B cell (primary cell): ENCODE measurements at regions not wholly inside any gene's neighbourhood (a gene's known extent, or its start where the extent isn't known, plus 50 kb on each side); places are given as distances from the start of the nearest gene placed in this dataset.

Experiments
- ATAC-seq: fragments of 200-7000 bp; cut with Tn5 transposase; one replicate; pipeline ENCODE4 v1.10.0; 2021; ENCODE audit warnings: low read depth, mild to moderate bottlenecking, moderate number of reproducible peaks, moderate library complexity
- CTCF ChIA-PET: fragments of 350-600 bp; sonication (Branson Sonifier 250); formaldehyde crosslinking; loops from one replicate; lab custom pipeline; 2021; ENCODE audit warnings: antibody characterized with exemption, inconsistent platforms; lab: Charles Lee
- POLR2A ChIA-PET: fragments of 350-600 bp; sonication (Branson Sonifier 250); formaldehyde crosslinking; loops from one replicate; lab custom pipeline; 2021; ENCODE audit warnings: antibody characterized with exemption; lab: Charles Lee
- DNase-seq: peaks from one replicate; pipeline ENCODE4 v3.0.0; 2013
- H2AFZ ChIP-seq: 2 replicates; pipeline ENCODE4 v1.6.1; 2012; ENCODE audit warnings: mild to moderate bottlenecking, low read depth, low read length; ENCODE audit not compliant: insufficient read depth, poor library complexity, severe bottlenecking
- H3K27ac ChIP-seq, 2 donors: 1 replicate in 1 of 2; 2 replicates in 1 of 2; pipeline ENCODE4 v1.5.1; 2012 to 2013; ENCODE audit warnings: low read length in 2 of 2, mild to moderate bottlenecking in 2 of 2, moderate library complexity in 1 of 2
- H3K27me3 ChIP-seq, 4 experiments: fragments of 200-600 bp in 1 of 4; sonication (generic) in 1 of 4; replicated peaks in 1 of 4; 1 replicate in 2 of 4; 2 replicates in 2 of 4; pipeline versions ENCODE4 v1.6.1 to v1.7.0; 2013 to 2016; ENCODE audit warnings: low read length in 3 of 4, mild to moderate bottlenecking in 2 of 4, mixed read lengths in 1 of 4, moderate library complexity in 1 of 4; ENCODE audit not compliant: insufficient read depth in 4 of 4, control insufficient read depth in 3 of 4; ENCODE audit errors: control extremely low read depth in 1 of 4
- H3K36me3 ChIP-seq, 2 experiments: replicated peaks in 1 of 2; 1 replicate in 1 of 2; 2 replicates in 1 of 2; pipeline versions ENCODE4 v1.6.1 to v1.7.1; 2013; ENCODE audit warnings: low read length in 1 of 2; ENCODE audit not compliant: insufficient read depth in 2 of 2, control insufficient read depth in 1 of 2; ENCODE audit errors: control extremely low read depth in 1 of 2, extremely low read depth in 1 of 2
- H3K4me1 ChIP-seq, 2 donors: fragments of 200-600 bp in 1 of 2; sonication (generic) in 1 of 2; 1 replicate in 1 of 2; 2 replicates in 1 of 2; pipeline versions ENCODE4 v1.5.1 to v1.6.1; 2013 to 2017; ENCODE audit warnings: low read length in 2 of 2; ENCODE audit not compliant: control insufficient read depth in 2 of 2, insufficient read depth in 2 of 2
- H3K4me2 ChIP-seq: replicated peaks from 2 replicates; pipeline ENCODE3; 2012; ENCODE audit warnings: mild to moderate bottlenecking, low read depth, low read length; ENCODE audit not compliant: poor library complexity, severe bottlenecking
- H3K4me3 ChIP-seq, 5 experiments: fragments of 200-600 bp in 1 of 5; sonication (generic) in 1 of 5; 1 replicate in 3 of 5; 2 replicates in 2 of 5; pipeline versions ENCODE4 v1.5.1 to v1.7.0; 2011 to 2016; ENCODE audit warnings: low read length in 4 of 5, mild to moderate bottlenecking in 4 of 5, low read depth in 2 of 5, control low read depth in 1 of 5, moderate library complexity in 1 of 5; ENCODE audit not compliant: insufficient read depth in 1 of 5; ENCODE audit errors: control extremely low read depth in 1 of 5, extremely low read depth in 1 of 5
- H3K79me2 ChIP-seq: fragments of 200-600 bp; sonication (generic); one replicate; pipeline ENCODE4 v1.6.0; 2016; ENCODE audit warnings: low read length; ENCODE audit not compliant: control insufficient read depth, insufficient read depth
- H3K9ac ChIP-seq: fragments of 200-600 bp; sonication (generic); 2 replicates; pipeline ENCODE4 v1.6.1; 2017; ENCODE audit warnings: mild to moderate bottlenecking, low read length, moderate library complexity
- H3K9me3 ChIP-seq, 3 donors: one replicate each; pipeline versions ENCODE4 v1.6.1 to v1.7.1; 2013; ENCODE audit warnings: low read length in 2 of 3; ENCODE audit not compliant: control insufficient read depth in 2 of 3, insufficient read depth in 1 of 3; ENCODE audit errors: control extremely low read depth in 1 of 3
- H4K20me1 ChIP-seq: 2 replicates; pipeline ENCODE4 v1.6.0; 2012; ENCODE audit warnings: mild to moderate bottlenecking, low read length; ENCODE audit not compliant: insufficient read depth, control insufficient read depth, poor library complexity, severe bottlenecking
- H3K27ac Mint-ChIP-seq: one replicate; pipeline ENCODE4 v1.8.0; 2021; ENCODE audit warnings: mixed read lengths
- H3K27me3 Mint-ChIP-seq: one replicate; pipeline ENCODE4 v1.8.0; 2021; ENCODE audit warnings: mixed read lengths
- H3K4me1 Mint-ChIP-seq: one replicate; pipeline ENCODE4 v1.8.0; 2021; ENCODE audit warnings: mixed read lengths
- H3K4me3 Mint-ChIP-seq: one replicate; pipeline ENCODE4 v1.8.0; 2021; ENCODE audit warnings: mixed read lengths
- H3K9me3 Mint-ChIP-seq: one replicate; pipeline ENCODE4 v1.8.0; 2022; ENCODE audit warnings: mixed read lengths; ENCODE audit not compliant: insufficient read depth
- CTCF ChIP-seq: fragments of 200-600 bp; IDR thresholded peaks from one replicate; pipeline ENCODE4 v1.8.0; 2022; ENCODE audit warnings: antibody characterized with exemption, mild to moderate bottlenecking
- EZH2 ChIP-seq: IDR thresholded peaks from 2 replicates; pipeline ENCODE4 v1.6.1; 2012; ENCODE audit warnings: borderline replicate concordance, low read depth, mild to moderate bottlenecking, moderate library complexity, low read length; ENCODE audit not compliant: insufficient read depth, poor library complexity, severe bottlenecking
- WGBS: methylation state at CpG from one replicate; pipeline ENCODE4 v1.1.5; 2013; ENCODE audit warnings: missing lambda C conversion rate; ENCODE audit not compliant: insufficient coverage; 5-methylcytosine and 5-hydroxymethylcytosine counted together
- intact Hi-C: fragments of 100-400 bp; cut with micrococcal nuclease; formaldehyde crosslinking; loops from one replicate; pipeline ENCODE4 v1.10.0; 2022

- intact Hi-C loops, result no loop called here
- no peak for DNase-seq
- Mint-ChIP-seq H3K9me3 (no peaks in the 10 kb centered on the region), H3K4me3 (no peak overlapping the region), H3K27ac (no peak overlapping the region), H3K27me3 (no peaks in the 10 kb centered on the region), H3K4me1 (peaks cover 10% of the 10 kb centered on the region)
- ChIA-PET POLR2A (interaction anchor here (0.9 to 1.8 kb wide), 2 partner anchors 25 to 129 kb away, joined by 3 to 6 read pairs; no protein-coding TSS in a partner anchor), CTCF (interaction anchor here (0.8 to 2.3 kb wide), 4 partner anchors 20 to 164 kb away, joined by 3 to 7 read pairs (median 4); no protein-coding TSS in a partner anchor)
- no peaks in the 10 kb centered on the region for H3K79me2 ChIP-seq
- 100% methylated on average over 3 of the region's 8 CpGs for WGBS
- TF ChIP-seq CTCF (no peak), EZH2 (no peak)
- no peak overlapping the region for H3K4me3 ChIP-seq
- no peak overlapping the region for H3K9ac ChIP-seq
- peaks cover 4 to 5% of the 10 kb centered on the region in 2 donors for H3K4me1 ChIP-seq
- no peaks in the 10 kb centered on the region for H3K36me3 ChIP-seq
- no peaks in the 10 kb centered on the region for H4K20me1 ChIP-seq
- H3K9me3 ChIP-seq, result no peaks in the 10 kb centered on the region
- H2AFZ ChIP-seq, result no peak overlapping the region
- ATAC-seq, result no peak
- H3K27ac ChIP-seq, result no peak overlapping the region
- H3K4me2 ChIP-seq, result no peak overlapping the region
- no peaks in the 10 kb centered on the region for H3K27me3 ChIP-seq
Measured at GRCh38 chr1:244965185-244966030, 101.1 kb upstream of the HNRNPU start.
